ENCODE measurements at regions not wholly inside any gene's neighbourhood (a gene's known extent, or its start where the extent isn't known, plus 50 kb on each side); places are given as distances from the start of the nearest gene placed in this dataset.
A peak's percentile ranks its signal among the peaks of the same experiment; 100 is the strongest.

GRCh38 chr4:155496294-155496626, 119.5 kb upstream of the MAP9 start:
- no peaks in the 10 kb centered on the region for H3K9me3 Mint-ChIP-seq
- no peaks in the 10 kb centered on the region for H3K27me3 Mint-ChIP-seq (ENCODE audit: low read depth)
- no peaks in the 10 kb centered on the region for H3K36me3 Mint-ChIP-seq (ENCODE audit: low read depth)
- no peak overlapping the region for H3K4me3 Mint-ChIP-seq
- no peaks in the 10 kb centered on the region for H3K4me1 Mint-ChIP-seq (ENCODE audit: low read depth)
- no peak overlapping the region for H3K27ac Mint-ChIP-seq

DNA sequence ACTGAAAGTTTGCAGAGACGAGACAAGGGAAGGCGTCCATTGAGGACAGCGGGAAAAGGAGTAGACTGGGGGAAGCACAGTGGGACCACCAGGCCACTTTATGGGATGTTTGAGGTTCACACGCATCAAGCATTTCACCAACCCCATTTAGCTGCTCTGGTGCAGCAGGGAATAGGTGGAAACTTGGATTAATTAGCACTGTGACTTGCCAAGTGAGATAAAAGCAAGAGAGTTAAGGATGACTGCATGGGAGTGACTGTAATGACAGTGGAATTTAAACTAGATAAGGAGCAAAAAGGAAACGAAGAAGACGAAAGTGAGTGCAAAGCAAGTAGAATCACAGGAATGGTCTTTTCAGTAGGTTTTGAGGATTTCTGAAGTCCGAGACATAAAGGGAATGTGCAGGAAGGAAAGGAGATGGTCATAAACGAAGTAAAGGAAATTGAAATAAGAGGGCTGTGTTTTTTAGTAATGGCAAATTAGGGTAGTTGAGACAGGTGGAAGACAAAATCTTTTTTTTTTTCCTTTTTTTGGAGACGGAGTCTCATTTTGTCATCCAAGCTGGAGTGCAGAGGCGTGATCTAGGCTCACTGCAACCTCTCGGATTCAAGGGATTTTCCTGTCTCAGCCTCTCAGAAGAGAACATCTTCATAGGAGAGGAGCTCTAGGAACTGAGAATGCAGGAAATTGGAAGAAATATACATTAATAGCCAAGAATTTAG, 119.0 kb upstream of the MAP9 start:
- no peaks in the 10 kb centered on the region for H3K36me3 Mint-ChIP-seq (ENCODE audit: low read depth)
- H3K9me3 Mint-ChIP-seq, result no peaks in the 10 kb centered on the region
- no peaks in the 10 kb centered on the region for H3K4me1 Mint-ChIP-seq (ENCODE audit: low read depth)
- H3K4me3 Mint-ChIP-seq, result no peak overlapping the region
- H3K27me3 Mint-ChIP-seq (ENCODE audit: low read depth), result no peaks in the 10 kb centered on the region
- H3K27ac Mint-ChIP-seq, result no peak overlapping the region

DNA sequence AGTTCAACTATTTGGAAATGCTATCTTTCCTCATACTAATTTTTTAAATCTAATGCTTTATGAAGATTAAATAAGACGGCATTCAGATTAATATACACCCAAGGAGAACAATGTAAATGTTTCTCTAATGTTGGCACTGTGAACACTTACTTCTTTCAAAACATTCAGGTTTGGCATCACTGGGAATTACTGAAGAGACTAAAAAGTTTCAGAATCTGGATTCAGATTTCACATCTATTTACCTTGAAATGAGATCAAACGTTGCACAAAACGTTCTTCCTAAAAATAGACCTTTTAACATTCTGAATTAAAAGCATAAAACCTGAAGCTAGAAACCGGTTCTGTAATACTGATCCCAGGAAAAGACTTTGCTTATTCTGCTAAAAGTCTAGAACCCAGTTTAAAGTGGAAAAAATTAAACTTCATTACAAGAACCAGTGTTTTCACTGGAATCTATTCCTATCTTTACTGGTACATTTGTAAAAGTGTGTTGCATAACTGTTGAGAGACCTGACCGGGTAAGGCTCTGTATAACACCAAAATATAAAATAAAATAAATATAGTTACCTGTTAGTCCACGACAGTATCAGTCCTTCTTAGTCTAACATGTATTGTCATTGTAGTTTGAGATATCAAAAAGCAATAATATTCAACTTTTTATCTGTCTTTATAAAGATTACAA, 117.4 kb upstream of the MAP9 start:
- no peaks in the 10 kb centered on the region for H3K9me3 Mint-ChIP-seq
- no peak overlapping the region for H3K4me3 Mint-ChIP-seq
- no peaks in the 10 kb centered on the region for H3K4me1 Mint-ChIP-seq (ENCODE audit: low read depth)
- no peaks in the 10 kb centered on the region for H3K36me3 Mint-ChIP-seq (ENCODE audit: low read depth)
- no peak overlapping the region for H3K27ac Mint-ChIP-seq
- H3K27me3 Mint-ChIP-seq (ENCODE audit: low read depth), result no peaks in the 10 kb centered on the region

DNA sequence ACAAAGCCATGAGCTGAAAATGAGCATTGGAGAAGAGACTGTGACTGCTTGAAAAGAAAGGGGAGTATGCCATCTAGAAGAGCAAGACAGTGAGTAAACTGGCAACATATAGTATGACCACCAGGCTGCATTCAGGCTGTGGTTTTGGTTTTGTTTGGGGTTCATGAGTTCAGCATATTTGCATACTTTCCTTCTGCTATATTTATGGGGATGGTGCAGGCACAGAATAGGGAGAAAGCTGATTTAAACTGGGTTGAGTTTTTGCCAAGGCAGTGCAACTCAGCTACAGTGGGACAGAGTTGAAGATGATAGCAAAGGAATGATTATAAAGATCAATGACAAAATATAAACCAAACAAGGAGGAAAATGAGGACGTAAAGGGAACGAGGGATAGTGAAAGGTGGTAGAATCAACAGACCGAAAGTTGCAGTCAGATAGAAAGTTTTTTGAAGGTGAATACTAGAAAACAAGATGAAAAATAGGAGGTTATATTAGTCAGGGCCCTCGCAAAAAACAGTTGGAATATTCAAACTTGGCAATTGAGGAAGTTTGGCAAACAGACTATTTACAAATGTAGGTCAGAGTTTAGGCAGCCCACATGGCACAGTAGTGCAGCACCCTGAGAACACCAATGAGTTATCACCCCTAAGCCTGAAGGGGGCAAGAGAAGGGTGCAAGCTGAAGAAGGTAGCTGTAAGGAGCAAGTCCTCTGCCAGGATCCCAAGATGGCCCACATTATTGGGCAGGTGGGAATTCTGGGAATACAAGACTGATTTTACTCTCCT, 114.8 kb upstream of the MAP9 start:
- H3K4me3 Mint-ChIP-seq, result no peak overlapping the region
- no peaks in the 10 kb centered on the region for H3K9me3 Mint-ChIP-seq
- H3K27ac Mint-ChIP-seq, result no peak overlapping the region
- no peaks in the 10 kb centered on the region for H3K36me3 Mint-ChIP-seq (ENCODE audit: low read depth)
- H3K27me3 Mint-ChIP-seq (ENCODE audit: low read depth), result no peaks in the 10 kb centered on the region
- no peaks in the 10 kb centered on the region for H3K4me1 Mint-ChIP-seq (ENCODE audit: low read depth)

DNA sequence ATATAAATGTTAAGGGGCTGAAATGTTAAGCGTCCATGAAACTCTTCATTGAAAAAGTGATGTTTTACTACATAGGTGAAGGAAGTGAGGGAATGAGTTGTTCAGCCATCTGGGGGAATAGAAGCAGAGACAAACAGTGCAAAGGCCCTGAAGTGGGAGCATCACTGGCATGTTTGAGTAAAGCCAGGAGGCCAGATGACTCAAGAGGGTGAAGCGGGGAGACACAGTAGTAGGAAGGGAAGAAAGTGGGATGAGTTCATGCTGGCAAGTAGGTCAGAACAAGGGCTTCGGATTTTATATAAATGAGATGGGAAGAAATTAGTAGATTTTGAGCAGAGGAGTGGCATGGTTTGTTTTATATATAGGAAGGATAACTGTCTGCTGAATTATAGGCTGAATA, 112.5 kb upstream of the MAP9 start:
- Mint-ChIP-seq H3K4me1 (ENCODE audit: low read depth) (no peaks in the 10 kb centered on the region), H3K9me3 (no peaks in the 10 kb centered on the region), H3K36me3 (ENCODE audit: low read depth) (no peaks in the 10 kb centered on the region), H3K4me3 (no peak overlapping the region), H3K27me3 (ENCODE audit: low read depth) (no peaks in the 10 kb centered on the region), H3K27ac (no peak overlapping the region)

GRCh38 chr4:155488691-155489090, 111.9 kb upstream of the MAP9 start:
- Mint-ChIP-seq H3K36me3 (ENCODE audit: low read depth) (no peaks in the 10 kb centered on the region), H3K27ac (no peak overlapping the region), H3K27me3 (ENCODE audit: low read depth) (no peaks in the 10 kb centered on the region), H3K4me3 (no peak overlapping the region), H3K4me1 (ENCODE audit: low read depth) (no peaks in the 10 kb centered on the region), H3K9me3 (no peaks in the 10 kb centered on the region)

GRCh38 chr4:155487210-155487609, 110.4 kb upstream of the MAP9 start:
- H3K27me3 Mint-ChIP-seq (ENCODE audit: low read depth), result no peaks in the 10 kb centered on the region
- no peaks in the 10 kb centered on the region for H3K36me3 Mint-ChIP-seq (ENCODE audit: low read depth)
- no peak overlapping the region for H3K27ac Mint-ChIP-seq
- H3K4me3 Mint-ChIP-seq, result no peak overlapping the region
- H3K4me1 Mint-ChIP-seq (ENCODE audit: low read depth), result no peaks in the 10 kb centered on the region
- no peaks in the 10 kb centered on the region for H3K9me3 Mint-ChIP-seq

DNA sequence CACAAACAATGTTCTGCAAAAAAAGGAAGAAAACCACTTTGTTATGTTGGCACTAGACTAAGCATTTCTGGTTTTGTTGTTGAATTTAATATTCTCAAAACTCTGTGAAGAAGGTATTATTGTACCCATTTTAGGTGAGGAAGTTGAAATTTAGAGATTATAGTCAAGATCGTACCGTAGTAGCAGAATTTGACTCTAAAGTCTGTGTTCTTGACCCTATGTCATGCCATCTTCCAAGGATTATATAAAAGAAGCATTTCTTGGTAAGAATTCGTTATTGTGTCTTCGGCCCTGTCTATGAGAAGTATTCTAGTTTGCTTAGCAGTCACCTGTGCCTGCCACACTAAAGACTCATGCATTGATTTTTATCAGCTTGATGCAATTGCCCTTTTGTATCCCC, 104.4 kb upstream of the MAP9 start:
- Mint-ChIP-seq H3K9me3 (no peaks in the 10 kb centered on the region), H3K36me3 (ENCODE audit: low read depth) (no peaks in the 10 kb centered on the region), H3K27me3 (ENCODE audit: low read depth) (no peaks in the 10 kb centered on the region), H3K4me1 (ENCODE audit: low read depth) (no peaks in the 10 kb centered on the region), H3K4me3 (no peak overlapping the region), H3K27ac (no peak overlapping the region)

DNA sequence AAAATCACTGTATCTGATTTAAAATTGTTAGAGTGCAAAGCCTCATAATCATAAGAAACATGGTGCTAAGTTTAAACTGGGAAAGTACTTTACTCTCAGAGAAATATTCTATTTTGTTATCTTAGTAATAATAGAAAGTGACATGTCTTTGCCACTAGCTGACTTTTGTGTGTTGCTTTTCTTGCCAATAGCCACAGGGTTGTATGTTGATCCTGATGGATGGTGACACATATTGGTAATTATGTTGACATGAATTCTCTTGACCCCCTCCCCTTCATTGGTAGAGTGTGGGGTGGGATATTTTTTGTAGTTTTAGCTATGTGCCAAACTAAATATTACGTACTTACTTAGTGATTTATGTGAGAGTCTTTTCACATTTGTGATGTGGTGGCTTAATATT, 103.1 kb upstream of the MAP9 start:
- Mint-ChIP-seq H3K27me3 (ENCODE audit: low read depth) (no peaks in the 10 kb centered on the region), H3K36me3 (ENCODE audit: low read depth) (no peaks in the 10 kb centered on the region), H3K4me3 (no peak overlapping the region), H3K27ac (no peak overlapping the region), H3K4me1 (ENCODE audit: low read depth) (no peaks in the 10 kb centered on the region), H3K9me3 (no peaks in the 10 kb centered on the region)

DNA sequence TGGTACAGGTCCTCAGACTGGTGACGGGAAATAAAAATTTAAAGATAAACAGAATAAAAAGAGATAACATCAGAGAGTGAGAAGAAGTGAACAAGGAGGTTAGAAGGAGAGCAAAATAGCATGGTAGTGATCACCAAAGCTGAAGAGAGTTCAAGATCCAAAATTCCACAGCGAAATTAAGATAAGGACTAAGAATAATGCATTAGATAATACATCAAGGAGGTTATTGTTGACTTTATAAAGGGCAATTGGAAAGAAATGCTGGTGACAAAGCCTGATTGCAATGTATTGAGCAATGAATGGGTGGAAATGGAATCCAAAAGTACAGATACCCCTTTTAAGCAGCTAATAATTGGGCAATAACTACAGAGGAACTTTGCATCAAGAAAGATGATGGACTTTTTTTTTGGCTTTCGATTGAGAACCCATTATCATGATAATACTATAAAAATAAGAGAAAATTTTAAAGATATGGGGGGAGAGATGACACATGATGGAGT, 101.6 kb upstream of the MAP9 start:
- Mint-ChIP-seq H3K4me1 (ENCODE audit: low read depth) (no peaks in the 10 kb centered on the region), H3K4me3 (no peak overlapping the region), H3K27ac (peak overlapping the region; percentile 32), H3K27me3 (ENCODE audit: low read depth) (no peaks in the 10 kb centered on the region), H3K36me3 (ENCODE audit: low read depth) (no peaks in the 10 kb centered on the region), H3K9me3 (no peaks in the 10 kb centered on the region)

DNA sequence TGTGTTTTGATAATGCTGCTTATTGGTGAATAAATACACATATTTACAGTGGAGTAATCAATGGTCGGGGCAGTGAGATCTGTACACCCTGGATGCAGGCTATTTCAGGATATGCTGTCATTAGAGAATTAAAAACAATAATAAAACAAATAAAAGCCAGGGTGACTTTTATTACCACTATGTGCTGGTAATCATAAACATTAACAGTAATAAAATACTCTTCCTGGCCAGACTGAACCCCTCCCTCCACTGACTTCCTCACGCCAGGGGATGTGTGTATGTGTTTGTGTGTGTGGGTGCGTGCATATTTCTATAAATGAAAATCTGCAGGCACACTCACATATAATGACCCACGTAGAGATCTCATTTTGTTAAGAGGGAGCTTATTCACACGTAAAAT, 98.0 kb upstream of the MAP9 start:
- H3K27ac Mint-ChIP-seq, result no peak overlapping the region
- no peaks in the 10 kb centered on the region for H3K9me3 Mint-ChIP-seq

GRCh38 chr4:155473420-155474095, 96.8 kb upstream of the MAP9 start:
- Mint-ChIP-seq H3K4me3 (no peak overlapping the region), H3K4me1 (ENCODE audit: low read depth) (no peaks in the 10 kb centered on the region), H3K36me3 (ENCODE audit: low read depth) (no peaks in the 10 kb centered on the region), H3K27me3 (ENCODE audit: low read depth) (no peaks in the 10 kb centered on the region), H3K27ac (no peak overlapping the region), H3K9me3 (no peaks in the 10 kb centered on the region)

More for the DNA sequence above, 98.0 kb upstream of the MAP9 start:
- H3K4me3 Mint-ChIP-seq, result no peak overlapping the region
- no peaks in the 10 kb centered on the region for H3K4me1 Mint-ChIP-seq (ENCODE audit: low read depth)
- no peaks in the 10 kb centered on the region for H3K36me3 Mint-ChIP-seq (ENCODE audit: low read depth)
- no peaks in the 10 kb centered on the region for H3K27me3 Mint-ChIP-seq (ENCODE audit: low read depth)

- H3K4me1 Mint-ChIP-seq (ENCODE audit: low read depth), result no peaks in the 10 kb centered on the region
- no peak overlapping the region for H3K4me3 Mint-ChIP-seq
- H3K27me3 Mint-ChIP-seq (ENCODE audit: low read depth), result no peaks in the 10 kb centered on the region
- no peaks in the 10 kb centered on the region for H3K36me3 Mint-ChIP-seq (ENCODE audit: low read depth)
- no peaks in the 10 kb centered on the region for H3K9me3 Mint-ChIP-seq
- no peak overlapping the region for H3K27ac Mint-ChIP-seq
Measured at GRCh38 chr4:155468282-155468681, 91.5 kb upstream of the MAP9 start.

GRCh38 chr4:155450676-155451075, 73.9 kb upstream of the MAP9 start:
- H3K4me3 Mint-ChIP-seq, result no peak overlapping the region
- H3K27me3 Mint-ChIP-seq (ENCODE audit: low read depth), result peaks cover 3% of the 10 kb centered on the region
- no peaks in the 10 kb centered on the region for H3K4me1 Mint-ChIP-seq (ENCODE audit: low read depth)
- H3K9me3 Mint-ChIP-seq, result no peaks in the 10 kb centered on the region
- H3K27ac Mint-ChIP-seq, result no peak overlapping the region
- H3K36me3 Mint-ChIP-seq (ENCODE audit: low read depth), result no peaks in the 10 kb centered on the region

Data from T-helper 1 cell treated with Interleukin-12 subunit alpha and Interleukin-12 subunit beta and Interleukin-4 antibody, amounts not matched to agents 30 μg/mL and 1 μg/mL, for 36 hours (primary cell).